Vagina (tissue), 2 donors: ENCODE measurements at regions not wholly inside any gene's neighbourhood (a gene's known extent, or its start where the extent isn't known, plus 50 kb on each side); places are given as distances from the start of the nearest gene placed in this dataset.

Source experiments
- DNase-seq, 2 donors: peaks; one replicate each; pipeline ENCODE4 v3.0.0-alpha.2; 2017; ENCODE audit errors: extremely low spot score in 2 of 2
- H3K27ac ChIP-seq: fragments of 200-600 bp; sonication (generic); one replicate; pipeline ENCODE4 v1.5.1; 2019
- H3K27me3 ChIP-seq: fragments of 200-600 bp; sonication (generic); one replicate; pipeline ENCODE4 v1.5.1; 2019
- H3K36me3 ChIP-seq, 2 donors: fragments of 200-600 bp; sonication (generic); one replicate each; pipeline ENCODE4 v1.5.1; 2017 to 2019
- H3K4me1 ChIP-seq: fragments of 200-600 bp; sonication (generic); one replicate; pipeline ENCODE4 v1.5.1; 2019
- H3K4me3 ChIP-seq, 2 donors: fragments of 200-600 bp; sonication (generic); 1 replicate in 1 of 2; 2 replicates in 1 of 2; pipeline ENCODE4 v1.5.1; 2016 to 2019
- H3K9me3 ChIP-seq: fragments of 200-600 bp; sonication (generic); one replicate; pipeline ENCODE4 v1.5.1; 2019
- CTCF ChIP-seq, 3 experiments: fragments of 450-650 bp in 2 of 3; fragments of 200-600 bp in 1 of 3; sonication (generic) in 1 of 3; IDR thresholded peaks; one replicate each; pipeline ENCODE4 v1.5.1; 2017 to 2019; ENCODE audit warnings: antibody characterized with exemption in 3 of 3, mild to moderate bottlenecking in 2 of 3, moderate library complexity in 2 of 3
- POLR2A ChIP-seq, 2 donors: fragments of 450-650 bp; IDR thresholded peaks; one replicate each; pipeline ENCODE4 v1.6.1; 2017; ENCODE audit warnings: antibody characterized with exemption in 2 of 2, mild to moderate bottlenecking in 2 of 2, moderate library complexity in 2 of 2
- POLR2AphosphoS5 ChIP-seq, 2 donors: sonication (generic); formaldehyde crosslinking; IDR thresholded peaks; one replicate each; pipeline ENCODE4 v1.9.0; 2017; ENCODE audit warnings: antibody characterized with exemption in 2 of 2, mild to moderate bottlenecking in 2 of 2, low read depth in 1 of 2; ENCODE audit not compliant: insufficient read depth in 1 of 2
- intact Hi-C: fragments of 100-400 bp; cut with DNase I; formaldehyde crosslinking; loops from one replicate; pipeline ENCODE4 v1.15.1; 2023

GRCh38 chr9:129346046-129346445 is 168.0 kb upstream of the IER5L start:
- peak overlapping the region; percentile 83 for H3K27ac ChIP-seq
- H3K4me3 ChIP-seq = no peak overlapping the region
- TF ChIP-seq POLR2AphosphoS5 (IDR thresholded peaks at IDR 0.05; ENCODE audit: insufficient read depth in 1 of 2, low read depth in 1 of 2) (no peak), CTCF (IDR thresholded peaks at IDR 0.05) (no peak), POLR2A (IDR thresholded peaks at IDR 0.05) (no peak)
- H3K4me1 ChIP-seq = peaks cover 31% of the 10 kb centered on the region
- no peaks in the 10 kb centered on the region for H3K9me3 ChIP-seq
- H3K27me3 ChIP-seq = no peaks in the 10 kb centered on the region
- no peaks in the 10 kb centered on the region for H3K36me3 ChIP-seq
- DNase-seq = no peak
- intact Hi-C loops = no loop called here

GRCh38 chr9:129344641-129345495 is 166.8 kb upstream of the IER5L start:
- TF ChIP-seq POLR2AphosphoS5 (IDR thresholded peaks at IDR 0.05; ENCODE audit: insufficient read depth in 1 of 2, low read depth in 1 of 2) (no peak), CTCF (IDR thresholded peaks at IDR 0.05) (no peak), POLR2A (IDR thresholded peaks at IDR 0.05) (no peak)
- intact Hi-C loops = no loop called here
- no peak for DNase-seq
- no peaks in the 10 kb centered on the region for H3K36me3 ChIP-seq
- no peaks in the 10 kb centered on the region for H3K9me3 ChIP-seq
- peaks cover 36% of the 10 kb centered on the region for H3K4me1 ChIP-seq
- H3K27ac ChIP-seq = peak overlapping the region; percentile 83
- no peak overlapping the region for H3K4me3 ChIP-seq
- H3K27me3 ChIP-seq = no peaks in the 10 kb centered on the region

DNA sequence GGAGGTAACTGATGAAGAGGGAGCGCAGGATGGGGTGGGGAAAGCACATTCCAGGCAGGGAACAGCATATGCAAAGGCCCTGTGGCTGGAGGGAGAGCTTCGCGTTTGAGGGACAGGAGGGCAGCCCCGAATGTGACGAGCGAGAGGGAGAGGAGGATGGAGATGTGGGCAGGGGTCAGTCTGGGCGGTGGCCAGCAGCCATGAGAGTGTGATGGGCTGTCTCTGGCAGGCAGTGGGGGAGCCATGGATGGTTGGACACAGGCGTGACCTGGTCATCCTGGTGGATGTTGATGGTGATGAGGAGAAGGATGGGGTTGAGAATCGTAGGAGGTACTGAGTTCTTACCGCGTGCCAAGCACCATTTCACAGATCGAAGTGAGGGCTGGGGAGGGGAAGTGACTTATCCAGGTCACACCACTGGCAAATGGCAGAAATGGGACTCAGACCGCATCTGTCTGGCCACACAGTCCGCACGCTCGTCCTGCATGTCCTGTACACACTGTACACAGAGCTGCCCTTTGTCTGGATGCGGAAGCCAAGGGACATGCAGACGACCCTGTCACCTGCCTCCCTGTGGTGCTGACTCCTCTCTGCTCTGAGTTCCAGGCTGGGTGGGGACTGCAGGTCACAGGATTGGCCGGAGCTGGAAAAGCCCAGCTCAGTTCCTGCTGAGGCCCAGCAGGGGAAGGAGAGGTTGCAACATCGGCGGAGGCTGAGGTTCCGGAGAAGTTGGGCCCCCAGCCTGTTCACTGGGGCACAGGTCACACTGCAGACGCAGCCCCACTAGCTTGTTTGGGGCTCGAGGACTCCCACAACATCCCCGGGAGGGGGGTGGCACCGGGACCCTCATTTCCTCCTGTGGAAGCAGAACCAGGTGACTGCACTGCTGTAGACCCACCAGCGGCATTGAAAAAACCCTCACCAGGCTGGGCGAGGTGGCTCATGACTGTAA is 165.6 kb upstream of the IER5L start:
- Histone ChIP-seq H3K9me3 (no peaks in the 10 kb centered on the region), H3K27ac (peak overlapping the region; percentile 82), H3K36me3 (no peaks in the 10 kb centered on the region), H3K4me1 (peaks cover 35% of the 10 kb centered on the region), H3K27me3 (no peaks in the 10 kb centered on the region), H3K4me3 (no peak overlapping the region)
- peak in 1 of 2 donors; percentile 45 for TF ChIP-seq POLR2A (IDR thresholded peaks at IDR 0.05)
- peak; percentile 65 to 92 for TF ChIP-seq POLR2AphosphoS5 (IDR thresholded peaks at IDR 0.05; ENCODE audit: insufficient read depth in 1 of 2, low read depth in 1 of 2)
- TF ChIP-seq CTCF (IDR thresholded peaks at IDR 0.05) = peak in 1 of 3 experiments; percentile 57
- peak in 1 of 2 donors; percentile 97 for DNase-seq
- intact Hi-C loops = no loop called here

DNA sequence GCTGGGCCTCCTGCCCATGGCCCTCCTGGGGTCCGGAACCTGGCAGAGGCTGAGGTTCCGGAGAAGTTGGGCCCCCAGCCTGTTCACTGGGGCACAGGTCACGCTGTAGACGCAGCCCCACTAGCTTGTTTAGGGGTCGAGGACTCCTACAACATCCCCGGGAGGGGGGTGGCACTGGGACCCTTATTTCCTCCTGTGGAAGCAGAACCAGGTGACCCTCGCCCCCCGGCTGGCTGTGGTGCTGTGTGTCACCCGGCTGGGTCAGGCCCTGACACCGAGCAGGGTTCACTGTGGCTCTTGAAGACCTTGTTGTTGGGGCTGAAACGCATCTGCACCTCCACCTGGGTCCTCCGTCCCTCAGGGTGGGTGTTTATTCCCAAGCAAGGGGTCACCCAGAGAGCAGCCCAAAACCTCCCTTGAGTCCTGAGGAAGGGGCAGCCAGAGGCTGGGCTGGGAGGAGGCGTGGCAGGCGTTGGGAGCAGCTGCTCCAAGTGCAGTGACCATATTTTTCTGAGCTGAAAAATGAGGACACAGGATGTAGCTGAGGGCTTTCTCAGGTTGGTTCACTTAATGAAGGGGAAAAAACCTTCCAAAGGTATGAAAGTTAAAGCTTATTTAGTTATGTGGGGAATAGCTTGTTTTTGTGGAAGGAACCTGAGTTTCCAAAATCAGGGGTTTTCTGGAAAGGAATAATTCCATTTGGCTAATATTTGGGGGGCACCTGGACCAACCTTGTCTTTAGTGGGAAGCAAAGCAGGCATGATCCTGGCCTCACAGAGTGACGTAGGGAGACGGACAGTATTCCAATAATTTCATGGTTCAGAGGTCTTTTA is 164.7 kb upstream of the IER5L start:
- no peak for DNase-seq
- peak overlapping the region; percentile 82 for H3K27ac ChIP-seq
- TF ChIP-seq POLR2AphosphoS5 (IDR thresholded peaks at IDR 0.05; ENCODE audit: insufficient read depth in 1 of 2, low read depth in 1 of 2) (no peak), CTCF (IDR thresholded peaks at IDR 0.05) (no peak), POLR2A (IDR thresholded peaks at IDR 0.05) (no peak)
- H3K36me3 ChIP-seq = no peaks in the 10 kb centered on the region
- peaks cover 36% of the 10 kb centered on the region for H3K4me1 ChIP-seq
- intact Hi-C loops = no loop called here
- no peak overlapping the region for H3K4me3 ChIP-seq
- H3K9me3 ChIP-seq = no peaks in the 10 kb centered on the region
- H3K27me3 ChIP-seq = no peaks in the 10 kb centered on the region
